ENCODE measurements at regions not wholly inside any gene's neighbourhood (a gene's known extent, or its start where the extent isn't known, plus 50 kb on each side); places are given as distances from the start of the nearest gene placed in this dataset.

DNA sequence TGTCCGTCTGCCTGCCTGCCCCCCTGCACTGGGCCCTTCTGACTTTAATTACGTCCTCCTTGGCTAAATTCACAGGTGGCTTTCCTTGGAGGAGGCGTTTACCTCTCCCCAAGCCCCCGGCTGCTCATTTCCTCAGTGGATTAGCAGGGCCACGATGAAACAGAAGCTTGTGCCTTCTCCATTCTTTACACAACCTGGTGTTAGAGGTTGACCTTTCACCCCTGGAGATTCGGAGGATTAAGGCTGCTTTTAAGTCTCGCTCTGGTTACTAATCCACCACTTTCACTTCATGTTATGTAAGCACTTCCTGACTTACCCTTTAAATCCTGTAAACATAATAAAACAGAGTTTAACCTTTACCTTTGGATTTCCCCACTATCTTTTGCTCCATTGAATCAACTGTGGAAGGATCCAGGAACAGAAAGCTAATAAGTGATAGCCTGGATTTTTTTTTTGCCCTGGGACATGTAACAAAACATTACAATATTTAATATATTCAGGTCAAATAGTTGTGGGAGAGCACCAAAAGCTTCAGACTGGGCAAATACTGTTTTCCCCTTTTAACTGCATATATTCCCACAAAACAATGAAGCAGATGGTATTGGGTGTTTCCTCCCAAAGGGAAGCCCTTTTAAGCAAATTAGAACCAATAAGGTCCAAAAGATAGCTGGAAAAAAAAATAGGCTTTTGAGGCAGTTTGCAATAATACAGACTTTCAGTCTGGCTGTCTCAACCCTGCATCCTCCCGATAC is 370.2 kb downstream of the EN1 start:
- H3K79me2 ChIP-seq (ENCODE audit: control insufficient read depth, insufficient read depth, low read length): no peaks in the 10 kb centered on the region
- ChIA-PET CTCF (ENCODE audit: low intra/inter-chr PET ratio) (no interaction called here), POLR2A (no interaction called here)
- DNase-seq (ENCODE audit: extremely low read depth in 1 of 4, low spot score in 3 of 4): no peak
- no peaks in the 10 kb centered on the region for H3K9me1 ChIP-seq (ENCODE audit: control insufficient read depth, insufficient read depth, low read length)
- ATAC-seq: no peak
- no peaks in the 10 kb centered on the region for H4K20me1 ChIP-seq (replicated peaks; ENCODE audit: control insufficient read depth, insufficient read depth, low read length)
- TF ChIP-seq RBM15 (IDR thresholded peaks at IDR 0.05; ENCODE audit: insufficient read depth, low read length) (no peak), ZNF830 (CRISPR knock-in tag; IDR thresholded peaks at IDR 0.05) (no peak), FIP1L1 (IDR thresholded peaks at IDR 0.05; ENCODE audit: low read depth, low read length, poor library complexity, severe bottlenecking) (no peak), RBM39 (optimal IDR thresholded peaks at IDR 0.05; ENCODE audit: low read depth, low read length) (no peak), ZFP1 (CRISPR knock-in tag; IDR thresholded peaks at IDR 0.05) (no peak), POLR2A (conservative IDR thresholded peaks at IDR 0.05) (no peak), SAFB2 (IDR thresholded peaks at IDR 0.05; ENCODE audit: borderline replicate concordance, low read depth, low read length, severe bottlenecking) (no peak), ZNF347 (CRISPR knock-in tag; IDR thresholded peaks at IDR 0.05; ENCODE audit: low read depth) (no peak), SMARCA4 (IDR thresholded peaks at IDR 0.05) (no peak), ZNF282 (CRISPR knock-in tag; IDR thresholded peaks at IDR 0.05) (no peak), KHSRP (IDR thresholded peaks at IDR 0.05) (no peak), SMARCC2 (IDR thresholded peaks at IDR 0.05; ENCODE audit: low read depth) (no peak), TCFL5 (CRISPR knock-in tag; conservative IDR thresholded peaks at IDR 0.05) (no peak), ATF3 (IDR thresholded peaks at IDR 0.05) (no peak), ATF3 (CRISPR knock-in tag; conservative IDR thresholded peaks at IDR 0.05) (no peak)
- TF ChIP-seq, protein P1, sequence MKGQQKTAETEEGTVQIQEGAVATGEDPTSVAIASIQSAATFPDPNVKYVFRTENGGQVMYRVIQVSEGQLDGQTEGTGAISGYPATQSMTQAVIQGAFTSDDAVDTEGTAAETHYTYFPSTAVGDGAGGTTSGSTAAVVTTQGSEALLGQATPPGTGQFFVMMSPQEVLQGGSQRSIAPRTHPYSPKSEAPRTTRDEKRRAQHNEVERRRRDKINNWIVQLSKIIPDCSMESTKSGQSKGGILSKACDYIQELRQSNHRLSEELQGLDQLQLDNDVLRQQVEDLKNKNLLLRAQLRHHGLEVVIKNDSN (CRISPR knock-in tag; IDR thresholded peaks at IDR 0.05): no peak
- TF ChIP-seq, protein P2, sequence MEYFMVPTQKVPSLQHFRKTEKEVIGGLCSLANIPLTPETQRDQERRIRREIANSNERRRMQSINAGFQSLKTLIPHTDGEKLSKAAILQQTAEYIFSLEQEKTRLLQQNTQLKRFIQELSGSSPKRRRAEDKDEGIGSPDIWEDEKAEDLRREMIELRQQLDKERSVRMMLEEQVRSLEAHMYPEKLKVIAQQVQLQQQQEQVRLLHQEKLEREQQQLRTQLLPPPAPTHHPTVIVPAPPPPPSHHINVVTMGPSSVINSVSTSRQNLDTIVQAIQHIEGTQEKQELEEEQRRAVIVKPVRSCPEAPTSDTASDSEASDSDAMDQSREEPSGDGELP (CRISPR knock-in tag; IDR thresholded peaks at IDR 0.05; ENCODE audit: borderline replicate concordance): no peak
- FAIRE-seq: no peak
- intact Hi-C loops (cut with micrococcal nuclease) (no loop called here), in situ Hi-C loops (cut with MboI) (no loop called here)
- H3K27me3 ChIP-seq (ENCODE audit: control insufficient read depth in 2 of 2, insufficient read depth in 2 of 2, low read length in 2 of 2): peaks cover 6 to 11% of the 10 kb centered on the region in 2 experiments; a peak in 4 of 5 replicates
- WGBS (ENCODE audit: insufficient coverage, low coverage, missing lambda C conversion rate): 2% methylated on average over 8 of the region's 8 CpGs
- H3K4me3 ChIP-seq: no peak overlapping the region
- no peak overlapping the region for H3K4me2 ChIP-seq (ENCODE audit: insufficient read depth, low read length)
- no peak overlapping the region for H2AFZ ChIP-seq (ENCODE audit: low read depth, low read length)
- H3K27ac ChIP-seq (ENCODE audit: extremely low read depth, low read depth, low read length): no peak overlapping the region
- no peaks in the 10 kb centered on the region for H3K9me3 ChIP-seq (replicated peaks; ENCODE audit: control insufficient read depth, insufficient read depth, low read depth, low read length)
- no TSS peak for BruUV-seq (replicated peaks)
- H3K9ac ChIP-seq (ENCODE audit: insufficient read depth in 1 of 2, low read depth in 2 of 2, low read length in 2 of 2): no peak overlapping the region
- no peaks in the 10 kb centered on the region for H3K36me3 ChIP-seq (ENCODE audit: control insufficient read depth, insufficient read depth, low read length)
- H3K4me1 ChIP-seq (replicated peaks in 1 of 2; ENCODE audit: control insufficient read depth in 2 of 2, insufficient read depth in 2 of 2, low read length in 2 of 2): no peaks in the 10 kb centered on the region

Data from K562 (cell line).